NCI-H446 (cell line): ENCODE measurements at regions not wholly inside any gene's neighbourhood (a gene's known extent, or its start where the extent isn't known, plus 50 kb on each side); places are given as distances from the start of the nearest gene placed in this dataset.

Source experiments
- DNase-seq, 2 experiments: peaks; one replicate each; lab custom pipeline; 2025; lab: John Stamatoyannopoulos, UW

- DNase-seq = no peak
These were observed 1488.3 kb downstream of the RPA4 start for GRCh38 chrX:98371994-98372393.

- DNase-seq = no peak
These were observed 1495.4 kb downstream of the RPA4 start for GRCh38 chrX:98379134-98379533.

- no peak for DNase-seq
These were observed 1496.4 kb downstream of the RPA4 start for GRCh38 chrX:98380106-98380505.

GRCh38 chrX:98380556-98380955 lies 1496.8 kb downstream of the RPA4 start:
- DNase-seq = no peak

GRCh38 chrX:98398542-98398941 lies 1514.8 kb downstream of the RPA4 start:
- DNase-seq = no peak

GRCh38 chrX:98405376-98405775 lies 1521.7 kb downstream of the RPA4 start:
- DNase-seq = peak in 1 of 2 experiments; percentile 8

- DNase-seq = no peak
These were observed 1523.9 kb downstream of the RPA4 start for GRCh38 chrX:98407584-98407983.

GRCh38 chrX:98409867-98410266 lies 1526.2 kb downstream of the RPA4 start:
- DNase-seq = no peak

GRCh38 chrX:98412058-98412457 lies 1528.3 kb downstream of the RPA4 start:
- DNase-seq = no peak

- no peak for DNase-seq
These were observed 1538.8 kb downstream of the RPA4 start for GRCh38 chrX:98422536-98422935.

- no peak for DNase-seq
These were observed 1548.7 kb downstream of the RPA4 start for GRCh38 chrX:98432413-98432812.

GRCh38 chrX:98448524-98448923 lies 1564.8 kb downstream of the RPA4 start:
- no peak for DNase-seq

GRCh38 chrX:98452456-98452855 lies 1568.7 kb downstream of the RPA4 start:
- no peak for DNase-seq

- DNase-seq = no peak
These were observed 1576.0 kb downstream of the RPA4 start for GRCh38 chrX:98459669-98460068.

- DNase-seq = no peak
These were observed 1596.9 kb downstream of the RPA4 start for GRCh38 chrX:98480606-98481005.

GRCh38 chrX:98481636-98482035 lies 1597.9 kb downstream of the RPA4 start:
- no peak for DNase-seq

GRCh38 chrX:98490670-98491069 lies 1607.0 kb downstream of the RPA4 start:
- DNase-seq = no peak

GRCh38 chrX:98501426-98501825 lies 1617.7 kb downstream of the RPA4 start:
- DNase-seq = no peak

GRCh38 chrX:98506907-98507306 lies 1623.2 kb downstream of the RPA4 start:
- no peak for DNase-seq

GRCh38 chrX:98514032-98514431 lies 1630.3 kb downstream of the RPA4 start:
- no peak for DNase-seq

- DNase-seq = no peak
These were observed 1632.4 kb downstream of the RPA4 start for GRCh38 chrX:98516120-98516519.

- DNase-seq = no peak
These were observed 1639.3 kb downstream of the RPA4 start for GRCh38 chrX:98523026-98523425.

GRCh38 chrX:98523521-98523920 lies 1639.8 kb downstream of the RPA4 start:
- DNase-seq = no peak

- no peak for DNase-seq
These were observed 1664.8 kb downstream of the RPA4 start for GRCh38 chrX:98548519-98548918.

- DNase-seq = no peak
These were observed 1685.1 kb downstream of the RPA4 start for GRCh38 chrX:98568795-98569194.
